Lower leg skin (tissue), 3 donors: ENCODE measurements at regions not wholly inside any gene's neighbourhood (a gene's known extent, or its start where the extent isn't known, plus 50 kb on each side); places are given as distances from the start of the nearest gene placed in this dataset.

Experiments
- CTCF ChIP-seq, 3 donors: fragments of 450-650 bp; IDR thresholded peaks; one replicate each; pipeline ENCODE4 v1.5.1; 2016; ENCODE audit warnings: antibody characterized with exemption in 3 of 3, mild to moderate bottlenecking in 3 of 3, moderate library complexity in 2 of 3
- POLR2A ChIP-seq, 2 donors: fragments of 450-650 bp; IDR thresholded peaks; one replicate each; pipeline ENCODE4 v1.6.1; 2016 to 2017; ENCODE audit warnings: antibody characterized with exemption in 2 of 2, mild to moderate bottlenecking in 1 of 2, moderate library complexity in 1 of 2

GRCh38 chr5:103842936-103843335, 280.3 kb upstream of the NUDT12 start:
- TF ChIP-seq CTCF (IDR thresholded peaks at IDR 0.05) (no peak), POLR2A (IDR thresholded peaks at IDR 0.05) (no peak)
